ENCODE measurements at regions not wholly inside any gene's neighbourhood (a gene's known extent, or its start where the extent isn't known, plus 50 kb on each side); places are given as distances from the start of the nearest gene placed in this dataset.

- H3K4me1 ChIP-seq (ENCODE audit: insufficient read depth, low read length), result peaks cover 94% of the 10 kb centered on the region
- ChIA-PET POLR2A (interaction anchor here (1.8 to 21.6 kb wide), 6 partner anchors 8 to 202 kb away, joined by 11 to 724 read pairs (median 25); partner anchors contain the start of gene RRBP1), CTCF (ENCODE audit: low intra/inter-chr PET ratio, low total read pairs) (no interaction called here)
- peaks cover 3% of the 10 kb centered on the region for H3K79me2 ChIP-seq (ENCODE audit: insufficient read depth, low read length)
- in situ Hi-C loops (cut with HindIII; ENCODE audit: extremely low pct_ligation_motif_present, low pct_unique_long_range_greater_than_20kb), result loop anchor here (5.0 kb wide), 1 partner anchor 202 kb away; the partner anchor contains the start of gene RRBP1
- H3K36me3 ChIP-seq (replicated peaks in 1 of 2; ENCODE audit: control insufficient read depth in 1 of 2, insufficient read depth in 2 of 2, low read length in 2 of 2), result no peaks in the 10 kb centered on the region
- no peaks in the 10 kb centered on the region for H3K27me3 ChIP-seq (ENCODE audit: control insufficient read depth in 1 of 2, insufficient read depth in 2 of 2, low read length in 2 of 2)
- TF ChIP-seq ASH2L (IDR thresholded peaks at IDR 0.05; ENCODE audit: insufficient read length, low read depth, low read length) (no peak), EED (CRISPR knock-in tag; IDR thresholded peaks at IDR 0.05) (peak; percentile 56; the same call in 1 of the 2 replicates), ZNF446 (CRISPR knock-in tag; IDR thresholded peaks at IDR 0.05) (0 out of 2 replicates have a peak, but pooled peaks have one; percentile 25), ZNF629 (CRISPR knock-in tag; conservative IDR thresholded peaks at IDR 0.05) (peak; percentile 96), RBM39 (IDR thresholded peaks at IDR 0.05; ENCODE audit: low read depth, low read length, poor library complexity, severe bottlenecking) (no peak), TEAD3 (CRISPR knock-in tag; optimal IDR thresholded peaks at IDR 0.05; ENCODE audit: borderline replicate concordance) (peak; percentile 24), ZNF383 (CRISPR knock-in tag; IDR thresholded peaks at IDR 0.05; ENCODE audit: borderline replicate concordance) (0 out of 2 replicates have a peak, but pooled peaks have one; percentile 16), ZNF788 (CRISPR knock-in tag; IDR thresholded peaks at IDR 0.05; ENCODE audit: borderline replicate concordance) (0 out of 2 replicates have a peak, but pooled peaks have one; percentile 36), ZNF710 (CRISPR knock-in tag; IDR thresholded peaks at IDR 0.05; ENCODE audit: borderline replicate concordance) (no peak), KDM1A (CRISPR knock-in tag; IDR thresholded peaks at IDR 0.05) (peak; percentile 82), ZNF430 (CRISPR knock-in tag; IDR thresholded peaks at IDR 0.05) (peak; percentile 56; the same call in 1 of the 2 replicates), DR1 (CRISPR knock-in tag; IDR thresholded peaks at IDR 0.05) (0 out of 2 replicates have a peak, but pooled peaks have one; percentile 23), RCOR2 (CRISPR knock-in tag; IDR thresholded peaks at IDR 0.05) (0 out of 2 replicates have a peak, but pooled peaks have one; percentile 29), ZNF570 (CRISPR knock-in tag; IDR thresholded peaks at IDR 0.05; ENCODE audit: borderline replicate concordance) (no peak), FOXO1 (CRISPR knock-in tag; IDR thresholded peaks at IDR 0.05) (no peak), ZMYM3 (CRISPR knock-in tag; IDR thresholded peaks at IDR 0.05) (peak; percentile 90), MAFG (CRISPR knock-in tag; IDR thresholded peaks at IDR 0.05) (no peak), ZNF572 (CRISPR knock-in tag; IDR thresholded peaks at IDR 0.05) (peak; percentile 42; the same call in 1 of the 2 replicates)
- BruUV-seq (replicated peaks), result no TSS peak
- H3K9ac ChIP-seq (ENCODE audit: insufficient read depth, low read depth, low read length), result no peak overlapping the region
- WGBS (ENCODE audit: low lambda C conversion rate), result 88% methylated on average over 14 of the region's 14 CpGs
- H3K9me3 ChIP-seq (ENCODE audit: low read length), result peaks cover 9% of the 10 kb centered on the region
- H4K20me1 ChIP-seq (ENCODE audit: insufficient read depth, low read length), result no peaks in the 10 kb centered on the region
- intact Hi-C loops (cut with micrococcal nuclease; ENCODE audit: unreplicated experiment), result no loop called here
- no peak overlapping the region for H3K4me3 ChIP-seq (replicated peaks in 1 of 3; ENCODE audit: insufficient read depth in 1 of 3, low read depth in 2 of 3, low read length in 3 of 3)
- no peak for DNase-seq (ENCODE audit: low spot score)
- no peak for ATAC-seq
- H2AFZ ChIP-seq (ENCODE audit: low read length), result no peak overlapping the region
- no peak for FAIRE-seq
- no peak overlapping the region for H3K4me2 ChIP-seq (ENCODE audit: low read depth, low read length)
- no peak overlapping the region for H3K27ac ChIP-seq (ENCODE audit: extremely low read length, insufficient read depth, low read length)
Measured at GRCh38 chr20:17884307-17885003, 84.1 kb downstream of the SNX5 start.

Data from HepG2 (cell line).